ENCODE measurements at regions not wholly inside any gene's neighbourhood (a gene's known extent, or its start where the extent isn't known, plus 50 kb on each side); places are given as distances from the start of the nearest gene placed in this dataset.

DNA sequence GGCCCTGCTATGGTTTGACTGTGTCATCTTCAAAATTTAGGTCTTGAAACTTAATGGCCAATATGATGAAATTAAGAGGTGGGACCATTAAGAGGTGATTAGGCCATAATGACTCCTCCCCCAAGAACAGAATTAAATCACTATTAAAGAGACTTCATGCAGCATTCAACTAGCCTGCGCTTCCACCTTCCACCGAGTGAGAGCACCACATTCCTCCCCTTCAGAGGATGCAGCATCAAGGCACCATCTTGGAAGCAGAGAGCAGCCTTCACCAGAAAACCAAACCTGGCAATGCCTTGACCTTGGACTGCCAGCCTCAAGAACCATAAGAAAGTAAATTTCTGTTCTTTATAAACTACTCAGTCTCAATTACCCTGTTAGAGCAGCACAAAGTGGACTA lies 371.1 kb upstream of the NFE2L3 start:
- TF ChIP-seq, protein P1, sequence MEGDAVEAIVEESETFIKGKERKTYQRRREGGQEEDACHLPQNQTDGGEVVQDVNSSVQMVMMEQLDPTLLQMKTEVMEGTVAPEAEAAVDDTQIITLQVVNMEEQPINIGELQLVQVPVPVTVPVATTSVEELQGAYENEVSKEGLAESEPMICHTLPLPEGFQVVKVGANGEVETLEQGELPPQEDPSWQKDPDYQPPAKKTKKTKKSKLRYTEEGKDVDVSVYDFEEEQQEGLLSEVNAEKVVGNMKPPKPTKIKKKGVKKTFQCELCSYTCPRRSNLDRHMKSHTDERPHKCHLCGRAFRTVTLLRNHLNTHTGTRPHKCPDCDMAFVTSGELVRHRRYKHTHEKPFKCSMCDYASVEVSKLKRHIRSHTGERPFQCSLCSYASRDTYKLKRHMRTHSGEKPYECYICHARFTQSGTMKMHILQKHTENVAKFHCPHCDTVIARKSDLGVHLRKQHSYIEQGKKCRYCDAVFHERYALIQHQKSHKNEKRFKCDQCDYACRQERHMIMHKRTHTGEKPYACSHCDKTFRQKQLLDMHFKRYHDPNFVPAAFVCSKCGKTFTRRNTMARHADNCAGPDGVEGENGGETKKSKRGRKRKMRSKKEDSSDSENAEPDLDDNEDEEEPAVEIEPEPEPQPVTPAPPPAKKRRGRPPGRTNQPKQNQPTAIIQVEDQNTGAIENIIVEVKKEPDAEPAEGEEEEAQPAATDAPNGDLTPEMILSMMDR (IDR thresholded peaks at IDR 0.05) = no peak
- no peak for TF ChIP-seq POLR2A (IDR thresholded peaks at IDR 0.05)
